NT2/D1 (cell line): ENCODE measurements at regions not wholly inside any gene's neighbourhood (a gene's known extent, or its start where the extent isn't known, plus 50 kb on each side); places are given as distances from the start of the nearest gene placed in this dataset.

Source experiments
- YY1 ChIP-seq: IDR thresholded peaks from 2 replicates; pipeline ENCODE4 v1.6.1; 2011; ENCODE audit not compliant: insufficient read length, insufficient read depth
- ZNF274 ChIP-seq: IDR thresholded peaks from 2 replicates; pipeline ENCODE4 v1.6.1; 2011; ENCODE audit warnings: mild to moderate bottlenecking, low read depth, low read length

DNA sequence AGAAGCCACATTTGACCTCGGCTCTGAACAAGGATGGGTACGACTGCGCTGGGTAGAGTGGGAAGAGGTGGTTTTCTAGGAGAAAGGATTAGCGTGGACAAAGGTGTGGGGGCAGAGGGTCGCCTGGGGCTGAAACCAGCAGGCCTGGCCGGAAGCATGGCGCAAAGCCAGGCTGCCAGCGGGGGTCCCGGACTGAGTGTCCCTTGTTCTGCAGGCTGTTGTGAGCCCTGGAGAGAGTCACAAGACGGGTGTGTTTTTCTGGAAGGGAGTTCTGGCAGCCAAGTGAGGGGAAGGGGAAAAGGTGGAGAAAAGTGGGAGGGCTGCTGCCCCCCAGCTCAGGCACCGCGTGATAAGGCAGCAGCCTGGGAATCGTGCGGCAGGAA lies 98.5 kb upstream of the MEF2A start:
- no peak for TF ChIP-seq ZNF274
- TF ChIP-seq YY1 = no peak
